Prostate gland (tissue), 2 donors: ENCODE measurements at regions not wholly inside any gene's neighbourhood (a gene's known extent, or its start where the extent isn't known, plus 50 kb on each side); places are given as distances from the start of the nearest gene placed in this dataset.

Experiments
- DNase-seq: peaks from one replicate; pipeline ENCODE4 v3.0.0-alpha.2; 2019; ENCODE audit warnings: low spot score
- H3K27ac ChIP-seq, 2 donors: fragments of 200-600 bp; sonication (generic); 2 replicates each; pipeline ENCODE4 v1.5.1; 2017 to 2019
- H3K27me3 ChIP-seq: fragments of 200-600 bp; sonication (generic); replicated peaks from 2 replicates; pipeline ENCODE4 v1.5.1; 2019; ENCODE audit not compliant: insufficient read depth
- H3K36me3 ChIP-seq, 2 donors: fragments of 200-600 bp; sonication (generic); 1 replicate in 1 of 2; 2 replicates in 1 of 2; pipeline versions ENCODE4 v1.5.1 to v1.8.1; 2017 to 2019
- H3K4me1 ChIP-seq: fragments of 200-600 bp; sonication (generic); replicated peaks from 2 replicates; pipeline ENCODE4 v1.5.1; 2019
- H3K4me3 ChIP-seq, 2 donors: fragments of 200-600 bp; sonication (generic); 2 replicates each; pipeline ENCODE4 v1.5.1; 2017 to 2019
- H3K9me3 ChIP-seq: fragments of 200-600 bp; sonication (generic); 2 replicates; pipeline ENCODE4 v1.5.1; 2017
- CTCF ChIP-seq, 4 experiments: fragments of 200-600 bp in 2 of 4; fragments of 450-650 bp in 2 of 4; sonication (generic) in 2 of 4; IDR thresholded peaks; 1 replicate in 3 of 4; 2 replicates in 1 of 4; pipeline ENCODE4 v1.5.1; 2016 to 2019; ENCODE audit warnings: antibody characterized with exemption in 4 of 4, mild to moderate bottlenecking in 2 of 4, moderate library complexity in 2 of 4
- POLR2A ChIP-seq: fragments of 450-650 bp; IDR thresholded peaks from one replicate; pipeline ENCODE4 v1.6.1; 2016; ENCODE audit warnings: antibody characterized with exemption, mild to moderate bottlenecking
- POLR2AphosphoS5 ChIP-seq: sonication (generic); formaldehyde crosslinking; IDR thresholded peaks from one replicate; pipeline ENCODE4 v1.6.1; 2017; ENCODE audit warnings: antibody characterized with exemption
- WGBS: methylation state at CpG from one replicate; pipeline ENCODE4 v1.1.5; 2018; 5-methylcytosine and 5-hydroxymethylcytosine counted together
- intact Hi-C: fragments of 100-400 bp; cut with DNase I; formaldehyde crosslinking; loops from one replicate; pipeline ENCODE4 v1.14.2; 2022

- Histone ChIP-seq H3K4me3 (no peak overlapping the region), H3K36me3 (no peaks in the 10 kb centered on the region), H3K27ac (no peak overlapping the region), H3K9me3 (no peaks in the 10 kb centered on the region), H3K4me1 (no peaks in the 10 kb centered on the region), H3K27me3 (no peaks in the 10 kb centered on the region)
- intact Hi-C loops: no loop called here
- DNase-seq: no peak
- TF ChIP-seq POLR2A (no peak), POLR2AphosphoS5 (no peak), CTCF (IDR thresholded peaks at IDR 0.05) (no peak)
- WGBS: 90% methylated on average over 3 of the region's 3 CpGs
Observed at GRCh38 chr1:72704841-72705477, 422.6 kb upstream of the NEGR1 start.

GRCh38 chr1:72697410-72697809, 415.1 kb upstream of the NEGR1 start:
- intact Hi-C loops: no loop called here
- WGBS: 68% methylated on average over 2 of the region's 2 CpGs
- H3K36me3 ChIP-seq: no peaks in the 10 kb centered on the region
- H3K27me3 ChIP-seq: no peaks in the 10 kb centered on the region
- no peaks in the 10 kb centered on the region for H3K9me3 ChIP-seq
- no peak for DNase-seq
- no peak overlapping the region for H3K27ac ChIP-seq
- H3K4me3 ChIP-seq: no peak overlapping the region
- H3K4me1 ChIP-seq: no peaks in the 10 kb centered on the region
- no peak for TF ChIP-seq POLR2A

- WGBS: 64% methylated on average over 1 of the region's 1 CpG
- H3K9me3 ChIP-seq: no peaks in the 10 kb centered on the region
- DNase-seq: no peak
- H3K27me3 ChIP-seq: no peaks in the 10 kb centered on the region
- intact Hi-C loops: no loop called here
- H3K4me3 ChIP-seq: no peak overlapping the region
- no peak overlapping the region for H3K27ac ChIP-seq
- H3K4me1 ChIP-seq: no peaks in the 10 kb centered on the region
- no peaks in the 10 kb centered on the region for H3K36me3 ChIP-seq
- TF ChIP-seq CTCF (IDR thresholded peaks at IDR 0.05): no peak
- TF ChIP-seq POLR2AphosphoS5: no peak
- no peak for TF ChIP-seq POLR2A
Observed at GRCh38 chr1:72693899-72694298, 411.6 kb upstream of the NEGR1 start.

GRCh38 chr1:72693376-72693775, 411.0 kb upstream of the NEGR1 start:
- Histone ChIP-seq H3K9me3 (no peaks in the 10 kb centered on the region), H3K4me1 (no peaks in the 10 kb centered on the region), H3K27me3 (no peaks in the 10 kb centered on the region), H3K4me3 (no peak overlapping the region), H3K36me3 (no peaks in the 10 kb centered on the region), H3K27ac (no peak overlapping the region)
- peak; percentile 31 for DNase-seq
- intact Hi-C loops: no loop called here
- TF ChIP-seq CTCF (IDR thresholded peaks at IDR 0.05): no peak
- TF ChIP-seq POLR2AphosphoS5: peak; percentile 59
- 35% methylated on average over 2 of the region's 2 CpGs for WGBS

- no peak for TF ChIP-seq CTCF (IDR thresholded peaks at IDR 0.05)
- TF ChIP-seq POLR2A: no peak
- TF ChIP-seq POLR2AphosphoS5: no peak
- no peaks in the 10 kb centered on the region for H3K27me3 ChIP-seq
- no peak for DNase-seq
- intact Hi-C loops: no loop called here
- H3K36me3 ChIP-seq: no peaks in the 10 kb centered on the region
- no peak overlapping the region for H3K27ac ChIP-seq
- H3K9me3 ChIP-seq: no peaks in the 10 kb centered on the region
- no peaks in the 10 kb centered on the region for H3K4me1 ChIP-seq
- H3K4me3 ChIP-seq: no peak overlapping the region
Observed at GRCh38 chr1:72690871-72691270, 408.5 kb upstream of the NEGR1 start.
